GM18909 (cell line): ENCODE measurements at regions not wholly inside any gene's neighbourhood (a gene's known extent, or its start where the extent isn't known, plus 50 kb on each side); places are given as distances from the start of the nearest gene placed in this dataset.
"Not testable (repeated sequence)": the region's sequence is repeated elsewhere in the genome, so short reads cannot be mapped to it uniquely, and the experiment has no call there.

Experiments
- ATAC-seq: cut with Tn5 transposase; IDR thresholded peaks from one replicate; pipeline ENCODE4 v1.9.1; 2021; ENCODE audit warnings: mild to moderate bottlenecking; ENCODE audit not compliant: unreplicated experiment, poor library complexity

- ATAC-seq = no peak
Measured at GRCh38 chr16:9658586-9658985, 523.6 kb downstream of the GRIN2A start.

- ATAC-seq = no peak
Measured at GRCh38 chr16:9660898-9661297, 521.3 kb downstream of the GRIN2A start.

GRCh38 chr16:9661336-9662017, 520.8 kb downstream of the GRIN2A start:
- ATAC-seq = no peak

- ATAC-seq = no peak
Measured at GRCh38 chr16:9663588-9663987, 518.6 kb downstream of the GRIN2A start.

- no peak for ATAC-seq
Measured at GRCh38 chr16:9665851-9666271, 516.4 kb downstream of the GRIN2A start.

- no peak for ATAC-seq
Measured at GRCh38 chr16:9666834-9667480, 515.3 kb downstream of the GRIN2A start.

- ATAC-seq = no peak
Measured at GRCh38 chr16:9670033-9670432, 512.2 kb downstream of the GRIN2A start.

GRCh38 chr16:9670616-9671015, 511.6 kb downstream of the GRIN2A start:
- ATAC-seq = not testable (repeated sequence)

- not testable (repeated sequence) for ATAC-seq
Measured at GRCh38 chr16:9676560-9677300, 505.5 kb downstream of the GRIN2A start.

- ATAC-seq = no peak
Measured at GRCh38 chr16:9677301-9677653, 505.0 kb downstream of the GRIN2A start.

- ATAC-seq = no peak
Measured at GRCh38 chr16:9679213-9679767, 502.9 kb downstream of the GRIN2A start.

GRCh38 chr16:9680019-9680655, 502.1 kb downstream of the GRIN2A start:
- no peak for ATAC-seq

GRCh38 chr16:9680968-9681367, 501.3 kb downstream of the GRIN2A start:
- ATAC-seq = no peak

- no peak for ATAC-seq
Measured at GRCh38 chr16:9681508-9681907, 500.7 kb downstream of the GRIN2A start.

- ATAC-seq = no peak
Measured at GRCh38 chr16:9682320-9682719, 499.9 kb downstream of the GRIN2A start.

GRCh38 chr16:9683677-9684076, 498.6 kb downstream of the GRIN2A start:
- ATAC-seq = no peak

GRCh38 chr16:9687737-9688319, 494.4 kb downstream of the GRIN2A start:
- ATAC-seq = no peak

- ATAC-seq = no peak
Measured at GRCh38 chr16:9689597-9689996, 492.6 kb downstream of the GRIN2A start.

GRCh38 chr16:9695152-9695551, 487.1 kb downstream of the GRIN2A start:
- no peak for ATAC-seq
